Right cardiac atrium (tissue), 5 donors: ENCODE measurements at regions not wholly inside any gene's neighbourhood (a gene's known extent, or its start where the extent isn't known, plus 50 kb on each side); places are given as distances from the start of the nearest gene placed in this dataset.

Source experiments
- ATAC-seq, 2 donors: fragments of 200-7000 bp; cut with Tn5 transposase; one replicate each; pipeline versions ENCODE4 v1.8.0 to v1.9.1; 2020; ENCODE audit warnings: moderate library complexity in 2 of 2, mild to moderate bottlenecking in 1 of 2
- DNase-seq, 3 donors: peaks; one replicate each; pipeline ENCODE4 v3.0.0-alpha.2; 2020
- H3K27ac ChIP-seq: one replicate; pipeline ENCODE4 v1.5.1; 2013; ENCODE audit warnings: mild to moderate bottlenecking, low read length, control low read depth, moderate library complexity
- H3K27me3 ChIP-seq: one replicate; pipeline ENCODE4 v1.6.1; 2013; ENCODE audit not compliant: control insufficient read depth, insufficient read depth
- H3K4me1 ChIP-seq: one replicate; pipeline ENCODE4 v1.6.1; 2013; ENCODE audit warnings: low read length; ENCODE audit not compliant: control insufficient read depth, insufficient read depth
- H3K4me3 ChIP-seq: one replicate; pipeline ENCODE4 v1.5.1; 2013; ENCODE audit warnings: low read length, control low read depth
- H3K9me3 ChIP-seq: one replicate; pipeline ENCODE4 v1.6.1; 2013; ENCODE audit warnings: low read length; ENCODE audit not compliant: control insufficient read depth
- WGBS: extraction: QIAGEN DNeasy Blood & Tissue Kit; methylation state at CpG from one replicate; pipeline ENCODE4 v1.1.7; 2013; 5-methylcytosine and 5-hydroxymethylcytosine counted together
- intact Hi-C, 4 donors: fragments of 100-400 bp; cut with DNase I; formaldehyde crosslinking; loops; one replicate each; pipeline versions ENCODE4 v1.11.0 to v1.14.0; 2022 to 2023
- donor health status: healthy with polysubstance abuse.
- donor health status: DM: no; HTN: yes; CAD: no.
- donor health status: DM: no; HTN: no; CAD: no.
- donor health status: DM: no; HTN: yes; CAD: no; lungs with severe emphysema.
- donor health status: DM: yes; HTN: yes; CAD: no.

DNA sequence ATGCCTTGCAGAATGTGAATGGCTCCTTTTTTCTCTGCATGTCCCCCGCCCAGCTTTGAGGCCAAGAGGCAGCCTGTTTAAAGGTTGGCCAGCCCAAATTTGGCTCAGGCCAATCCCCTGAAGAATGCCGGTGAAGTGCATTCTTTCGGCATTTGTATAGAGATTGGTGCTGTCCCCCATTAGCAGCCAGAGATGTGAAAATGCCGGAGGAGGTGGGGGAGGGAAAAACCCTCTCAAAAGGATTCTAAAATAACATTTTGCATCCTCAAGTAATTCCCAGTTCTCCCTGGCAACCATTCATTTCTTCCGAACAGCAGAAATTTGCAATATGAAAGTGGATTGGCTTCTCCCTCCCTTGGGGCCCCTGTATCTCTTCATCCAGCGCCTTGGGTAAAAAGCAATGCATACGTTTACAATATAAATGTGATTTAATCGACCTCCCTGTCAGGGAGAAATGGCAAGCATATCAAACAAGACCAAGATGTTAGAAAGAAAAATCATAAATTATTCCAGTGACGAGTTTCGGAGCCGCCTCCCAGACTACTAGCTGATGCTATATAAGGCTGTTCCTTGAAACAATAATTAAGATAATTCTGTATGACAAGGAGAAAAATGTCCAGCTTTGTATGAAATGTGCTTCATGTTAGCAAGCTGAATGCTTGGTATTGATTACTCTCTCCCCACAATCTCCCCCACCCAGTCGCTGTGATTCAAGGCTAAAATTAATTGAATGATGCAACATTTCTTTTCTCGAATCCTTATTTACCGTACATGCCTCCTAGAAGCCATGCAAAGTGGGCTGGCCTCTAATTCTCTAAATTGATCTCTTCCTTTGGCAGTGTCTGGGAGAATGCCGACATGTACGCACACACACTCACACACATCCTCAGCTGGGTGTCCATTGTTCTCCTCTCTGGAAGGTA lies 323.7 kb downstream of the RPS24 start:
- ATAC-seq: no peak
- no peak for DNase-seq
- no peaks in the 10 kb centered on the region for H3K4me1 ChIP-seq
- intact Hi-C loops: no loop called here
- H3K4me3 ChIP-seq: no peak overlapping the region
- no peaks in the 10 kb centered on the region for H3K9me3 ChIP-seq
- WGBS: 57% methylated on average over 16 of the region's 16 CpGs
- no peaks in the 10 kb centered on the region for H3K27me3 ChIP-seq
- no peak overlapping the region for H3K27ac ChIP-seq

- no peak for ATAC-seq
- intact Hi-C loops: no loop called here
- WGBS: 94% methylated on average over 5 of the region's 5 CpGs
- DNase-seq: no peak
- no peak overlapping the region for H3K27ac ChIP-seq
- no peak overlapping the region for H3K4me3 ChIP-seq
- H3K27me3 ChIP-seq: no peaks in the 10 kb centered on the region
- H3K4me1 ChIP-seq: no peaks in the 10 kb centered on the region
- no peaks in the 10 kb centered on the region for H3K9me3 ChIP-seq
Observed at GRCh38 chr10:78358351-78358750, 324.7 kb downstream of the RPS24 start.

DNA sequence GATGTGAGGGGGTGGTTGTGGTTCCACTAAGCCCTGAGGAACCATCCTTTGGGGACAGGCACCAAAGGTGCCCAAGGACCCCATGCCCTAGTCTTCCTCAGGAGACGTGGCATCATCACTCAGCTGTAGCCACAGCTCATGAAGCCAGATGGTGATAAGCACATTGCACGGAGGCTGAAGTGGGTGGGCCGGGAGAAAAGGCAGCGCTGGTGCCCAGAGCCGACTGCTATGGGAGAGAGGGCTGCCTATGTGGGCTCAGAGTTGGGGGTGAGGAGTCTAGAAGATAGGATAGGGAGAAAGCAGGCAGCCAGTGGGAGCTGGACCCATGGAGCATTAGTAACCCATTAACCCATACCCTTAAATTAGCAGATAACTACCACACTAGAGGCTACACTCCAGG lies 325.3 kb downstream of the RPS24 start:
- Histone ChIP-seq H3K9me3 (no peaks in the 10 kb centered on the region), H3K27ac (no peak overlapping the region), H3K4me3 (no peak overlapping the region), H3K27me3 (no peaks in the 10 kb centered on the region), H3K4me1 (no peaks in the 10 kb centered on the region)
- 72% methylated on average over 5 of the region's 5 CpGs for WGBS
- ATAC-seq (no peak), DNase-seq (no peak)
- intact Hi-C loops: no loop called here

- WGBS: 58% methylated on average over 9 of the region's 9 CpGs
- Histone ChIP-seq H3K9me3 (no peaks in the 10 kb centered on the region), H3K4me3 (no peak overlapping the region), H3K4me1 (no peaks in the 10 kb centered on the region), H3K27me3 (no peaks in the 10 kb centered on the region), H3K27ac (no peak overlapping the region)
- ATAC-seq (no peak), DNase-seq (no peak)
- intact Hi-C loops: no loop called here
Observed at GRCh38 chr10:78359640-78360091, 326.0 kb downstream of the RPS24 start.

DNA sequence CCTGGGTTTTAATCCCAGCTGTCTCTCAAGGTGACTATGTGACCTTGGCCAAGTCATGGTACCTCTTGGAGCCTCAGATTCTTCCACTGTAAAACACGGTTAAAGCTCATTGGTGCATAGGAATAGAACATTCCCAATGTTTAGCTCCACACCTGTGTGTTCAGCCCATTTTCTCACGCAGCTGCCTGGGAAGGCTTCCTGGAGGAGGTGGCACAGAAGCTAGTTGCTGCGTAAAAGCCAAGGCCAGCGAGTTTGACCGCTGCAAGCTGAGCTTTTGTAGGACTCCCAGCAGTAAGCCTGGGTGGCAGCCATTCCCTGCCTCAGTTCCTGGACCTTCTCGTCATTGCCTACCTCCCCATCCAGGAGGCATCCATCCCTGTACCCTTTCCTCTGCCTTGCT lies 326.6 kb downstream of the RPS24 start:
- no peaks in the 10 kb centered on the region for H3K27me3 ChIP-seq
- no peak for ATAC-seq
- WGBS: 92% methylated on average over 6 of the region's 6 CpGs

DNA sequence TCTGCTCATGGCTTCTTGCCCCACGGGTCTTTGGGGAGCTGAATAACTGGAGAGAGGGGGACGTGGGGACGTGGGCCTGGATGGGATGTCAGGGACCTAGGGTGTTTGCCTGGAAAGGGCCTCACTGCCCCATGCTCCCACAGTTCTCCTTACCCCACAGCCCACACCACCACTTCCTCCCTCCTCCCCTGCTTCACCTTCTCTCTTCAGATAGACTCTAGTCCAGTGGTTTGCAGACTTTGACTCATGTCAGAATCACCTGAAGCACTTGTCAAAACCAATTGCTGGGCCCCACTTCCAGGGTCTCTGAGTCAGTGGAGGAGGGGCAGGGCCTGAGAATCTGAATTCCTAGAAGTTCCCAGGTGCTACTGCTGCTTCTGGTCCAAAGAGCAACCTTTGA lies 327.4 kb downstream of the RPS24 start:
- no peak overlapping the region for H3K27ac ChIP-seq
- DNase-seq (no peak), ATAC-seq (no peak)
- H3K27me3 ChIP-seq: no peaks in the 10 kb centered on the region
- WGBS: 92% methylated on average over 3 of the region's 3 CpGs
- intact Hi-C loops: no loop called here
- H3K4me3 ChIP-seq: no peak overlapping the region
- H3K4me1 ChIP-seq: no peaks in the 10 kb centered on the region
- no peaks in the 10 kb centered on the region for H3K9me3 ChIP-seq

More for the DNA sequence above, 326.6 kb downstream of the RPS24 start:
- intact Hi-C loops: no loop called here
- Histone ChIP-seq H3K27ac (no peak overlapping the region), H3K9me3 (no peaks in the 10 kb centered on the region), H3K4me1 (no peaks in the 10 kb centered on the region), H3K4me3 (no peak overlapping the region)
- DNase-seq: no peak

- WGBS: 73% methylated on average over 10 of the region's 10 CpGs
- Histone ChIP-seq H3K27ac (no peak overlapping the region), H3K4me3 (no peak overlapping the region), H3K27me3 (no peaks in the 10 kb centered on the region), H3K9me3 (no peaks in the 10 kb centered on the region), H3K4me1 (no peaks in the 10 kb centered on the region)
- peak in 1 of 3 donors; percentile 77 for DNase-seq
- peak; percentile 47 to 58 for ATAC-seq
- intact Hi-C loops: no loop called here
Observed at GRCh38 chr10:78362406-78363022, 328.9 kb downstream of the RPS24 start.

GRCh38 chr10:78363190-78363589 lies 329.5 kb downstream of the RPS24 start:
- H3K9me3 ChIP-seq: no peaks in the 10 kb centered on the region
- H3K27me3 ChIP-seq: no peaks in the 10 kb centered on the region
- DNase-seq (no peak), ATAC-seq (no peak)
- intact Hi-C loops: no loop called here
- no peaks in the 10 kb centered on the region for H3K4me1 ChIP-seq
- H3K27ac ChIP-seq: no peak overlapping the region
- H3K4me3 ChIP-seq: no peak overlapping the region
- WGBS: 97% methylated on average over 4 of the region's 4 CpGs

GRCh38 chr10:78365694-78366093 lies 332.0 kb downstream of the RPS24 start:
- H3K4me1 ChIP-seq: no peaks in the 10 kb centered on the region
- H3K27ac ChIP-seq: no peak overlapping the region
- 79% methylated on average over 4 of the region's 4 CpGs for WGBS
- intact Hi-C loops: no loop called here
- H3K27me3 ChIP-seq: no peaks in the 10 kb centered on the region
- no peak for DNase-seq
- H3K9me3 ChIP-seq: no peaks in the 10 kb centered on the region
- H3K4me3 ChIP-seq: no peak overlapping the region
- ATAC-seq: no peak

- intact Hi-C loops: no loop called here
- 59% methylated on average over 15 of the region's 15 CpGs for WGBS
- ATAC-seq (peak in 1 of 2 donors; percentile 55), DNase-seq (peak; percentile 37 to 75 (median 74))
- Histone ChIP-seq H3K4me1 (no peaks in the 10 kb centered on the region), H3K27me3 (no peaks in the 10 kb centered on the region), H3K9me3 (no peaks in the 10 kb centered on the region), H3K4me3 (no peak overlapping the region), H3K27ac (no peak overlapping the region)
Observed at GRCh38 chr10:78366663-78367411, 333.2 kb downstream of the RPS24 start.

DNA sequence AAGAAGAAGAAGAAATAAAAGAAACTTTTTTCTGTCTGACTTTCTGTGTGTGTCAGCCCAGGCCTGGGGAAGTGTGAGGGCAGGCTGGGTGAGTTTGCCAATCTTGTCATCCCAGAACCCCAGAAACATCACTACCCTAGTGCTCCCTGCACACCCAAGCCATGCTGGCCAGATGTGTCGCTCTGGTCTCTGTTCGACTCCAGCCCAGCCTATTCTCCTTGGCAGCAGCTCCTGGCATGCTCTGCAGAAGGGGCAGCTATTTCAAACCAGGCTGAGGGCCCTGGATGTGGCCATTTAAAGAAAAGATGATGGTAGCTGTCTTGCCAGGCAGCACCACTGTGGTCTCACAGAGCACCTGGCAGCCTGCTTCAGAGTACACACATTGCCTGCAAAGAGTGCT lies 334.1 kb downstream of the RPS24 start:
- Histone ChIP-seq H3K4me3 (no peak overlapping the region), H3K9me3 (no peaks in the 10 kb centered on the region), H3K27ac (no peak overlapping the region), H3K4me1 (no peaks in the 10 kb centered on the region), H3K27me3 (no peaks in the 10 kb centered on the region)
- DNase-seq: peak in 1 of 3 donors; percentile 57
- ATAC-seq: no peak
- intact Hi-C loops: no loop called here
- 56% methylated on average over 2 of the region's 2 CpGs for WGBS
